ENCODE measurements at regions not wholly inside any gene's neighbourhood (a gene's known extent, or its start where the extent isn't known, plus 50 kb on each side); places are given as distances from the start of the nearest gene placed in this dataset.

DNA sequence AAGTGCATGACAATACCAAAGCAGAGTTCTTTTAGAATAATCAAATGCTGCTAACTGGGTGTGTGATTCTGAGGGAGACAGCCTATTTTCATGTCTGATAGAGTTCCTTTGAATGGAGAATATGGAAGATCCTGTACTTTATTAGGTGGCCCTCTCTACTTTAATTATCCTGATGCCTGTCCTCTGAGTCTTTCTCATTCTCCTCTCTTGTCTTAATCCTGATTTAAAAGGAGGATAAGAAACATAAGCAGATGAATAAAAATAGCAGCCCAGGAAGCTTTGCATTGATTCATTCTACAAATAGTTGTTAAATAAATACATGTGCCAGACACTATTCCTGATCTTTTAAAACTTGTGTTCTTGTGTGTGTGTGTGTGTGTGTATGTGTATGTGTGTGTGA is 387.3 kb downstream of the SPRY1 start:
- TF ChIP-seq, protein P1, sequence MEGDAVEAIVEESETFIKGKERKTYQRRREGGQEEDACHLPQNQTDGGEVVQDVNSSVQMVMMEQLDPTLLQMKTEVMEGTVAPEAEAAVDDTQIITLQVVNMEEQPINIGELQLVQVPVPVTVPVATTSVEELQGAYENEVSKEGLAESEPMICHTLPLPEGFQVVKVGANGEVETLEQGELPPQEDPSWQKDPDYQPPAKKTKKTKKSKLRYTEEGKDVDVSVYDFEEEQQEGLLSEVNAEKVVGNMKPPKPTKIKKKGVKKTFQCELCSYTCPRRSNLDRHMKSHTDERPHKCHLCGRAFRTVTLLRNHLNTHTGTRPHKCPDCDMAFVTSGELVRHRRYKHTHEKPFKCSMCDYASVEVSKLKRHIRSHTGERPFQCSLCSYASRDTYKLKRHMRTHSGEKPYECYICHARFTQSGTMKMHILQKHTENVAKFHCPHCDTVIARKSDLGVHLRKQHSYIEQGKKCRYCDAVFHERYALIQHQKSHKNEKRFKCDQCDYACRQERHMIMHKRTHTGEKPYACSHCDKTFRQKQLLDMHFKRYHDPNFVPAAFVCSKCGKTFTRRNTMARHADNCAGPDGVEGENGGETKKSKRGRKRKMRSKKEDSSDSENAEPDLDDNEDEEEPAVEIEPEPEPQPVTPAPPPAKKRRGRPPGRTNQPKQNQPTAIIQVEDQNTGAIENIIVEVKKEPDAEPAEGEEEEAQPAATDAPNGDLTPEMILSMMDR (IDR thresholded peaks at IDR 0.05; ENCODE audit: low read length): no peak
- TF ChIP-seq EZH2 (optimal IDR thresholded peaks at IDR 0.05; ENCODE audit: low read depth, low read length): no peak

All from MM.1S (cell line).